GM23338 (cell line): ENCODE measurements at regions not wholly inside any gene's neighbourhood (a gene's known extent, or its start where the extent isn't known, plus 50 kb on each side); places are given as distances from the start of the nearest gene placed in this dataset.

ENCODE experiments used
- ATAC-seq: fragments of 200-7000 bp; cut with Tn5 transposase; 3 replicates; pipeline ENCODE4 v1.9.1; 2020
- DNase-seq: peaks from one replicate; pipeline ENCODE4 v3.0.0-alpha.2; 2015; ENCODE audit warnings: low spot score
- H2AFZ ChIP-seq: fragments of 200-600 bp; sonication (generic); 2 replicates; pipeline ENCODE4 v1.8.0; 2016; ENCODE audit warnings: antibody characterized with exemption, mild to moderate bottlenecking, moderate library complexity
- H3F3A ChIP-seq: fragments of 200-600 bp; sonication (generic); replicated peaks from 2 replicates; pipeline ENCODE4 v1.8.0; 2017; ENCODE audit warnings: antibody characterized with exemption, mixed run types, low read depth
- H3K27ac ChIP-seq: fragments of 200-600 bp; sonication (generic); 2 replicates; pipeline ENCODE4 v1.6.1; 2016; ENCODE audit warnings: low read depth
- H3K27me3 ChIP-seq: fragments of 200-600 bp; sonication (generic); 2 replicates; pipeline ENCODE4 v1.8.0; 2016; ENCODE audit warnings: mild to moderate bottlenecking, mixed run types, moderate library complexity; ENCODE audit not compliant: insufficient read depth
- H3K36me3 ChIP-seq: fragments of 200-600 bp; sonication (generic); 2 replicates; pipeline ENCODE4 v1.8.0; 2016; ENCODE audit warnings: mild to moderate bottlenecking; ENCODE audit not compliant: insufficient read depth
- H3K4me1 ChIP-seq: fragments of 200-600 bp; sonication (generic); 2 replicates; pipeline ENCODE4 v1.8.0; 2016; ENCODE audit warnings: mild to moderate bottlenecking, moderate library complexity; ENCODE audit not compliant: insufficient read depth
- H3K4me2 ChIP-seq: fragments of 200-600 bp; sonication (generic); 2 replicates; pipeline ENCODE4 v1.7.1; 2017; ENCODE audit warnings: mixed run types
- H3K4me3 ChIP-seq: fragments of 200-600 bp; sonication (generic); 2 replicates; pipeline ENCODE4 v1.6.1; 2016; ENCODE audit warnings: mixed run types
- H3K79me2 ChIP-seq: fragments of 200-600 bp; sonication (generic); replicated peaks from 2 replicates; pipeline ENCODE4 v1.8.0; 2017; ENCODE audit warnings: mild to moderate bottlenecking; ENCODE audit not compliant: insufficient read depth
- H3K9me2 ChIP-seq: fragments of 200-600 bp; sonication (generic); 2 replicates; pipeline ENCODE4 v1.8.0; 2017; ENCODE audit not compliant: insufficient read depth
- H4K20me1 ChIP-seq: fragments of 200-600 bp; sonication (generic); replicated peaks from 2 replicates; pipeline ENCODE4 v1.8.0; 2017; ENCODE audit warnings: mild to moderate bottlenecking; ENCODE audit not compliant: insufficient read depth
- H3K27ac Mint-ChIP-seq: 2 replicates; pipeline ENCODE4 v1.8.0; 2020; ENCODE audit warnings: inconsistent platforms, mild to moderate bottlenecking, moderate library complexity, mixed read lengths
- H3K27me3 Mint-ChIP-seq: 3 replicates; pipeline ENCODE4 v1.8.0; 2022; ENCODE audit warnings: low read depth, mild to moderate bottlenecking, moderate library complexity, mixed read lengths, inconsistent platforms; ENCODE audit not compliant: insufficient read depth, poor library complexity
- H3K36me3 Mint-ChIP-seq: 3 replicates; pipeline ENCODE4 v1.8.0; 2021; ENCODE audit warnings: low read depth, mild to moderate bottlenecking, inconsistent platforms, moderate library complexity, mixed read lengths
- H3K4me1 Mint-ChIP-seq: 3 replicates; pipeline ENCODE4 v1.8.0; 2020; ENCODE audit warnings: mild to moderate bottlenecking, inconsistent platforms, mixed read lengths
- H3K4me3 Mint-ChIP-seq: 3 replicates; pipeline ENCODE4 v1.8.0; 2021; ENCODE audit warnings: moderate library complexity, mild to moderate bottlenecking, inconsistent platforms, mixed read lengths
- H3K9me3 Mint-ChIP-seq: 3 replicates; pipeline ENCODE4 v1.8.0; 2020; ENCODE audit warnings: moderate library complexity, mild to moderate bottlenecking, inconsistent platforms, mixed read lengths
- CREB1 ChIP-seq: fragments of 250-450 bp; sonication (Bioruptor Pico); IDR thresholded peaks from 2 replicates; pipeline ENCODE4 v1.5.0; 2020; ENCODE audit warnings: low read depth, mild to moderate bottlenecking, moderate library complexity
- CTCF ChIP-seq, 2 experiments: fragments of 200-600 bp in 1 of 2; sonication (generic) in 1 of 2; conservative IDR thresholded peaks; 2 replicates each; pipeline versions ENCODE4 v1.5.1 to v1.6.1; 2016 to 2017; ENCODE audit warnings: antibody characterized with exemption in 2 of 2, low read depth in 2 of 2, mild to moderate bottlenecking in 2 of 2, moderate library complexity in 1 of 2
- ETS1 ChIP-seq: IDR thresholded peaks from 2 replicates; pipeline ENCODE4 v1.6.1; 2016; ENCODE audit warnings: antibody characterized with exemption
- EZH2 ChIP-seq: fragments of 200-600 bp; sonication (generic); IDR thresholded peaks from one replicate; pipeline ENCODE4 v1.8.0; 2017; ENCODE audit warnings: antibody characterized with exemption, mild to moderate bottlenecking, low read depth; ENCODE audit not compliant: unreplicated experiment
- EZH2phosphoT487 ChIP-seq: fragments of 200-600 bp; sonication (generic); IDR thresholded peaks from one replicate; pipeline ENCODE4 v1.8.1; 2018; ENCODE audit warnings: antibody characterized with exemption; ENCODE audit not compliant: unreplicated experiment
- JUNB ChIP-seq: IDR thresholded peaks from one replicate; pipeline ENCODE4 v1.6.1; 2016; ENCODE audit warnings: antibody characterized with exemption; ENCODE audit not compliant: unreplicated experiment
- NANOG ChIP-seq: IDR thresholded peaks from 2 replicates; pipeline ENCODE4 v1.6.1; 2016; ENCODE audit warnings: antibody characterized with exemption, borderline replicate concordance
- POLR2AphosphoS5 ChIP-seq: IDR thresholded peaks from 2 replicates; pipeline ENCODE4 v1.6.1; 2016; ENCODE audit warnings: antibody characterized with exemption, low read depth
- REST ChIP-seq: IDR thresholded peaks from one replicate; pipeline ENCODE4 v1.6.1; 2018; ENCODE audit warnings: antibody characterized with exemption; ENCODE audit not compliant: unreplicated experiment
- STAT1 ChIP-seq: IDR thresholded peaks from one replicate; pipeline ENCODE4 v1.6.1; 2016; ENCODE audit warnings: antibody characterized with exemption; ENCODE audit not compliant: unreplicated experiment
- ZNF114 ChIP-seq: fragments of 250-450 bp; sonication (Bioruptor Pico); IDR thresholded peaks from 2 replicates; pipeline ENCODE4 v1.5.0; 2020; ENCODE audit warnings: mild to moderate bottlenecking, moderate library complexity
- ZNF331 ChIP-seq: fragments of 250-450 bp; sonication (Bioruptor Pico); IDR thresholded peaks from 2 replicates; pipeline ENCODE4 v1.5.0; 2020; ENCODE audit warnings: low read depth, mild to moderate bottlenecking, moderate library complexity
- ZNF462 ChIP-seq: fragments of 250-450 bp; sonication (Bioruptor Pico); IDR thresholded peaks from 2 replicates; pipeline ENCODE4 v1.5.0; 2020; ENCODE audit warnings: mild to moderate bottlenecking, moderate library complexity

GRCh38 chr3:6747017-6747416, 113.9 kb upstream of the GRM7 start:
- Histone ChIP-seq H3K36me3 (peaks cover under 1% of the 10 kb centered on the region; the same call in 1 of the 2 replicates), H3K9me2 (no peaks in the 10 kb centered on the region), H3K4me3 (no peak overlapping the region), H3K27ac (no peak overlapping the region), H4K20me1 (no peaks in the 10 kb centered on the region), H3K79me2 (no peaks in the 10 kb centered on the region), H3K4me1 (no peaks in the 10 kb centered on the region), H3K27me3 (no peaks in the 10 kb centered on the region), H3F3A (no peaks in the 10 kb centered on the region), H2AFZ (no peak overlapping the region), H3K4me2 (no peak overlapping the region)
- ATAC-seq (no peak), DNase-seq (no peak)
- Mint-ChIP-seq H3K27me3 (peaks cover 5% of the 10 kb centered on the region), H3K9me3 (peaks cover 78% of the 10 kb centered on the region), H3K27ac (no peak overlapping the region), H3K36me3 (peaks cover 8% of the 10 kb centered on the region; the same call in 2 of the 3 replicates), H3K4me1 (peaks cover 9% of the 10 kb centered on the region), H3K4me3 (no peak overlapping the region)
- TF ChIP-seq REST (no peak), POLR2AphosphoS5 (no peak), EZH2phosphoT487 (no peak), STAT1 (no peak), NANOG (no peak), ZNF114 (no peak), ZNF462 (CRISPR knock-in tag) (no peak), CTCF (conservative IDR thresholded peaks at IDR 0.05; ENCODE audit: low read depth in 2 of 2) (no peak), ZNF331 (CRISPR knock-in tag) (no peak), CREB1 (no peak), JUNB (no peak), ETS1 (no peak), EZH2 (no peak)
